Spleen (tissue), 11 donors: ENCODE measurements at regions not wholly inside any gene's neighbourhood (a gene's known extent, or its start where the extent isn't known, plus 50 kb on each side); places are given as distances from the start of the nearest gene placed in this dataset.

Experiments used
- DNase-seq: peaks from one replicate; pipeline ENCODE4 v3.0.0-alpha.2; 2020
- H3K27ac ChIP-seq, 8 donors: fragments of 200-600 bp; sonication (generic) in 7 of 8; 1 replicate in 4 of 8; 2 replicates in 4 of 8; pipeline versions ENCODE4 v1.5.0 to v1.8.0; 2016 to 2021; ENCODE audit warnings: inconsistent platforms in 4 of 8, mild to moderate bottlenecking in 4 of 8, moderate library complexity in 1 of 8
- H3K27me3 ChIP-seq, 7 donors: fragments of 200-600 bp; sonication (generic) in 6 of 7; replicated peaks in 1 of 7; 1 replicate in 4 of 7; 2 replicates in 3 of 7; pipeline versions ENCODE4 v1.5.0 to v1.8.0; 2016 to 2021; ENCODE audit warnings: inconsistent platforms in 3 of 7, mild to moderate bottlenecking in 1 of 7
- H3K36me3 ChIP-seq, 6 donors: fragments of 200-600 bp; sonication (generic) in 5 of 6; 1 replicate in 4 of 6; 2 replicates in 2 of 6; pipeline versions ENCODE4 v1.5.0 to v1.8.0; 2016 to 2021; ENCODE audit warnings: inconsistent platforms in 2 of 6
- H3K4me1 ChIP-seq, 6 donors: fragments of 200-600 bp; sonication (generic) in 5 of 6; 1 replicate in 3 of 6; 2 replicates in 3 of 6; pipeline versions ENCODE4 v1.5.0 to v1.8.0; 2016 to 2021; ENCODE audit warnings: inconsistent platforms in 3 of 6
- H3K4me3 ChIP-seq, 8 donors: fragments of 200-600 bp; sonication (generic) in 7 of 8; 1 replicate in 4 of 8; 2 replicates in 4 of 8; pipeline versions ENCODE4 v1.5.0 to v1.8.0; 2016 to 2021; ENCODE audit warnings: inconsistent platforms in 4 of 8, mild to moderate bottlenecking in 4 of 8, moderate library complexity in 2 of 8
- H3K9me3 ChIP-seq, 8 donors: fragments of 200-600 bp; sonication (generic) in 7 of 8; 1 replicate in 4 of 8; 2 replicates in 4 of 8; pipeline versions ENCODE4 v1.5.0 to v1.8.0; 2016 to 2021; ENCODE audit warnings: inconsistent platforms in 4 of 8
- POLR2A ChIP-seq, 3 donors: fragments of 450-650 bp; IDR thresholded peaks; one replicate each; pipeline ENCODE4 v1.5.1; 2017; ENCODE audit warnings: antibody characterized with exemption in 3 of 3, mild to moderate bottlenecking in 1 of 3
- POLR2AphosphoS5 ChIP-seq, 3 donors: sonication (generic); formaldehyde crosslinking; IDR thresholded peaks; one replicate each; pipeline ENCODE4 v1.5.1; 2017; ENCODE audit warnings: antibody characterized with exemption in 3 of 3
- WGBS, 5 donors: extraction: QIAGEN DNeasy Blood & Tissue Kit in 3 of 5; methylation state at CpG; one replicate each; pipeline versions ENCODE4 v1.1.5 to v1.1.7; 2013 to 2018; 5-methylcytosine and 5-hydroxymethylcytosine counted together
- intact Hi-C: fragments of 100-400 bp; cut with DNase I; formaldehyde crosslinking; loops from one replicate; pipeline ENCODE4 v1.15.0; 2023; ENCODE audit warnings: low total_unique reads
- TF ChIP-seq, protein P1 (sequence below), 11 experiments: fragments of 200-600 bp in 7 of 11; fragments of 450-650 bp in 4 of 11; sonication (generic) in 4 of 11; IDR thresholded peaks in 8 of 11; conservative IDR thresholded peaks in 3 of 11; 1 replicate in 7 of 11; 2 replicates in 4 of 11; pipeline versions ENCODE4 v1.4.0 to v1.8.0; 2016 to 2021; ENCODE audit warnings: antibody characterized with exemption in 11 of 11, inconsistent platforms in 4 of 11, mild to moderate bottlenecking in 1 of 11
- donor health status: healthy with polysubstance abuse.
- donor health status: DM: no; HTN: no; CAD: no; lungs with moderate emphysema.
- donor health status: DM: no; HTN: no; CAD: no.
- donor health status: Bipolar disorder and iron deficiency.
- donor health status: healthy.
- donor health status: DM: no; HTN: no; CAD: no.
- donor health status: DM: yes; HTN: yes; CAD: no.

DNA sequence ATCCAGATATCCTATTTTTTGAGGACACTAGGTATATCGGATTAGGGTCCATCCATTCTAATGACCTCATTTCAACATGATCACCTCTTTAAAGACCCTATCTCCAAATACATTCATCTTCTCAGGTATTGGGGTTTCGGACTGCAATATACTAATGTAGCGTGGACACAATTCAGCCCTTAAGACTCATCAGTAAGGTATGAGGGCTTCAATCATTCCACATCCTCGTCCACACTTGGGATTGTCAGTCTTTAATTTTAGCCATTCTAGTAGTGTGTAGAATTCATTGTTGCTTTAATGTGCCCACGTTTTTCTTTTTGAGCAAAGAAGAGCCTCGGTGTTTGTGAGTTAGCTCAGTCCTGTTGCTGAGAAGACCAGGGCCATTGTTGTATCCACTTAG, 177.0 kb upstream of the TBX3 start:
- TF ChIP-seq, protein P1, sequence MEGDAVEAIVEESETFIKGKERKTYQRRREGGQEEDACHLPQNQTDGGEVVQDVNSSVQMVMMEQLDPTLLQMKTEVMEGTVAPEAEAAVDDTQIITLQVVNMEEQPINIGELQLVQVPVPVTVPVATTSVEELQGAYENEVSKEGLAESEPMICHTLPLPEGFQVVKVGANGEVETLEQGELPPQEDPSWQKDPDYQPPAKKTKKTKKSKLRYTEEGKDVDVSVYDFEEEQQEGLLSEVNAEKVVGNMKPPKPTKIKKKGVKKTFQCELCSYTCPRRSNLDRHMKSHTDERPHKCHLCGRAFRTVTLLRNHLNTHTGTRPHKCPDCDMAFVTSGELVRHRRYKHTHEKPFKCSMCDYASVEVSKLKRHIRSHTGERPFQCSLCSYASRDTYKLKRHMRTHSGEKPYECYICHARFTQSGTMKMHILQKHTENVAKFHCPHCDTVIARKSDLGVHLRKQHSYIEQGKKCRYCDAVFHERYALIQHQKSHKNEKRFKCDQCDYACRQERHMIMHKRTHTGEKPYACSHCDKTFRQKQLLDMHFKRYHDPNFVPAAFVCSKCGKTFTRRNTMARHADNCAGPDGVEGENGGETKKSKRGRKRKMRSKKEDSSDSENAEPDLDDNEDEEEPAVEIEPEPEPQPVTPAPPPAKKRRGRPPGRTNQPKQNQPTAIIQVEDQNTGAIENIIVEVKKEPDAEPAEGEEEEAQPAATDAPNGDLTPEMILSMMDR (IDR thresholded peaks at IDR 0.05 in 8 of 11, conservative IDR thresholded peaks at IDR 0.05 in 3 of 11) = no peak
- TF ChIP-seq POLR2AphosphoS5 (IDR thresholded peaks at IDR 0.05) (no peak), POLR2A (IDR thresholded peaks at IDR 0.05) (no peak)

DNA sequence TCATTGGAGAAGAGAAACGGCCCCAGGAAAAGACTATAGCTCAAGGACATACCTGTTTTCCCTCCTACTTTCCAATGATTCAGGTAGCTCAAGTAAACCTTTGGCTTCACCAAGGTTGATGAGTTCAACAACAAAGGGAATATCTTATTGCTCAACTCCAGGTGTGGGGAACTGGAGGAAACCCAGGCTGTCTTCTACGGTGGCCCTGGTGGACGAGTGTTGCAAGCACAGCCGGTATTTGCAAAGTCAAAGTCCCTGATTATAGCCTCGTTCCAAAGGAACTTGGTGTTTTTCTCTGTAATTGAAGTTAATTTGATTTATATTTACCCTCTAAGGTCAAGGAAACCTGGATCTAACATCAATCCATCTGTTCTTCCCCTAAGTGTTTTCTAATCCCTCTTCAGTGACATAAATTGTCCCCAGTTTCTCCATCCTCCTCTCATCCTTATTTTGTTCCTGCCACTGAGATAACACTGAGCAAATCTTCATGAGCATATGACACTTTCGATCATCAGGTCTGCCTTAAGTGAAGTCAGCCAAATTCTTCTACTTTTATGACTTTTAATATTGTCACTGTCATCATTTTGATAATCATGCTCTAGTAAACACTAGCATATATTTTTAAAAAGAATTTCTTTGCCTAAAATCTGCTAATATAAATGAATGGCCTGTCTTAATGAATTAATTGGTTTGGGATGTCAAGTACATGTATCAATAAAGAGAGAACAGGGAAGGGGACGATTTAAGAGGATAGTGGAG, 174.6 kb upstream of the TBX3 start:
- Histone ChIP-seq H3K36me3 (no peaks in the 10 kb centered on the region), H3K27ac (no peak overlapping the region), H3K9me3 (peaks cover 0 to 39% (median 12%) of the 10 kb centered on the region in 8 donors), H3K4me1 (no peaks in the 10 kb centered on the region), H3K4me3 (no peak overlapping the region), H3K27me3 (no peaks in the 10 kb centered on the region)
- intact Hi-C loops = no loop called here
- DNase-seq = no peak
- TF ChIP-seq POLR2AphosphoS5 (IDR thresholded peaks at IDR 0.05) (no peak), POLR2A (IDR thresholded peaks at IDR 0.05) (no peak)
- TF ChIP-seq, protein P1 (IDR thresholded peaks at IDR 0.05 in 8 of 11, conservative IDR thresholded peaks at IDR 0.05 in 3 of 11) = no peak
- WGBS, 5 donors = 62 to 77% (median 69%) methylated on average over 7 of the region's 7 CpGs

More for the DNA sequence above, 177.0 kb upstream of the TBX3 start:
- no peak overlapping the region for H3K4me3 ChIP-seq
- no peaks in the 10 kb centered on the region for H3K36me3 ChIP-seq
- H3K27ac ChIP-seq = no peak overlapping the region
- no peaks in the 10 kb centered on the region for H3K4me1 ChIP-seq
- H3K27me3 ChIP-seq = no peaks in the 10 kb centered on the region
- H3K9me3 ChIP-seq = peaks cover 0 to 18% (median 0%) of the 10 kb centered on the region in 8 donors
- WGBS, 5 donors = 85 to 88% (median 86%) methylated on average over 6 of the region's 6 CpGs
- DNase-seq = no peak
- intact Hi-C loops = no loop called here

DNA sequence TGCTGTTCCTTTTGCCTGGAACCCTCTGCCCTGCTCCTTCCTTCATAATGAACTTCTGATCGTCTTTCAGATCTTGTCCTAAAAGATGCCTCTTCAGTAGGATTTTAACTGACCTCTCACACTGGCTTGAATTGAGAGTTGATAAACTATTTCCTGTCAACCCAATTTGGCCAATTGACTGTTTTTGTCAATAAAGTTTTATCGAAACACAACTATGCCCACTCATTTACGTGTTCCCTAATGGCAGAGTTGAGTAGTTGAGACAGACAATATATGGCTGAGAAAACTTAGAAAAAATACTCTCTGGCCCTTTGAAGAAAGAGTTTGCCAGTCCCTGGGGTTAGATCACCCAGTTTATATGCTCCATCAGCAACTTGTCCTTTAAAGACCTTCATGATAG, 171.7 kb upstream of the TBX3 start:
- no peak overlapping the region for H3K27ac ChIP-seq
- H3K4me3 ChIP-seq = no peak overlapping the region
- no peaks in the 10 kb centered on the region for H3K27me3 ChIP-seq
- H3K9me3 ChIP-seq = peaks cover 0 to 31% (median 11%) of the 10 kb centered on the region in 8 donors
- no peaks in the 10 kb centered on the region for H3K4me1 ChIP-seq
- no peak for DNase-seq
- 79 to 87% (median 84%) methylated on average over 3 of the region's 3 CpGs for WGBS, 5 donors
- H3K36me3 ChIP-seq = no peaks in the 10 kb centered on the region
- intact Hi-C loops = no loop called here
- TF ChIP-seq POLR2AphosphoS5 (IDR thresholded peaks at IDR 0.05) (no peak), POLR2A (IDR thresholded peaks at IDR 0.05) (no peak)
- TF ChIP-seq, protein P1 (IDR thresholded peaks at IDR 0.05 in 8 of 11, conservative IDR thresholded peaks at IDR 0.05 in 3 of 11) = no peak

DNA sequence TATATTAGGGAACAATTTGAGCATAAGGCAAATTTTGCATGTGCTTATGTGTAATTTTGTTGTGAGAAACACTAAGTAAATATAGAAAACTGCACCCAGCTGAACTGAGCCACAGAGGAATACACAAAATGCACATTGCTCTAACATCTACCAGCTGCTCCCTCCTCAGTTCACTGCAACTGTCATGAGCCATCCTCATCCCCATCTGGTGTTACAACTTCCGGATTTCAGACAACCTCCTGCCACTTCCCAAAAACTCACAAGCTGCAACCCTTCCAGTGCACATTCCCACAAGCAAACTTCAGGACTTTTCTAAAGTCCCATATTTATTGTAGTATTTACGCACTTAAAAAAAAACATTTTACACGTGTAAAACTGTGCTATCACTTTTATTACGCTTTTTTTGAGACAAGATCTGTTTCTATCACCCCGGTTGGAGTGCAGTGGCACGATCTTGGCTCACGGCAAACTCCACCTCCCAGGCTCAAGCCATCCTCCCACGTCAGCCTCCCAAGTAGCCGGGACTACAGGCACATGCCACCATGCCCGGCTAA, 169.1 kb upstream of the TBX3 start:
- intact Hi-C loops = no loop called here
- 77 to 82% (median 79%) methylated on average over 10 of the region's 10 CpGs for WGBS, 5 donors

More for the DNA sequence above, 169.1 kb upstream of the TBX3 start:
- no peak overlapping the region for H3K27ac ChIP-seq
- TF ChIP-seq POLR2AphosphoS5 (IDR thresholded peaks at IDR 0.05) (no peak), POLR2A (IDR thresholded peaks at IDR 0.05) (no peak)
- TF ChIP-seq, protein P1 (IDR thresholded peaks at IDR 0.05 in 8 of 11, conservative IDR thresholded peaks at IDR 0.05 in 3 of 11) = no peak
- no peaks in the 10 kb centered on the region for H3K27me3 ChIP-seq
- no peaks in the 10 kb centered on the region for H3K4me1 ChIP-seq
- H3K4me3 ChIP-seq = no peak overlapping the region
- no peak for DNase-seq
- H3K9me3 ChIP-seq = peaks cover 0 to 26% (median 10%) of the 10 kb centered on the region in 8 donors
- no peaks in the 10 kb centered on the region for H3K36me3 ChIP-seq
